ENCODE measurements at regions not wholly inside any gene's neighbourhood (a gene's known extent, or its start where the extent isn't known, plus 50 kb on each side); places are given as distances from the start of the nearest gene placed in this dataset.

DNA sequence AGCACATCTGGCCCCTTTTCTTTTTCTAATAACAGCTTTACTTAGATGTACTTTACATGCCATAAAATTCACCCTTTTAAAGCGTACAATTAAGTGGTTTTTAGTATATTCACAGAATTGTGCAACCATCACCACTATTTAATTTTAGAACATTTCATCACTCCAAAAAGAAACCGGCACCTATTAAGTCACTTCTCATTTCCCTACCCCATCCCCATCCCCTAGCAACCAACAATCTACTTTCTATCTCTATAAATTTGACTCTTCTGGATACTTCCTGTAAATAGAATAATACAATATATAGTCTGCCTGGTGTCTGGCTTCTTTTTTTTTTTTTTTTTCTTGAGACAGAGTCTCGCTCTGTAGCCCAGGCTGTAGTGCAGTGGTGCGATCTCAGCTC lies 59.5 kb upstream of the ENAH start:
- Histone ChIP-seq H3K36me3 (replicated peaks in 1 of 2) (no peaks in the 10 kb centered on the region), H3K27me3 (no peaks in the 10 kb centered on the region), H3K4me3 (no peak overlapping the region), H3K4me1 (replicated peaks in 1 of 2) (no peaks in the 10 kb centered on the region), H3K27ac (no peak overlapping the region), H3K9me3 (replicated peaks in 1 of 3) (no peaks in the 10 kb centered on the region)
- intact Hi-C loops (cut with DNase I) = no loop called here
- TF ChIP-seq, protein P1, sequence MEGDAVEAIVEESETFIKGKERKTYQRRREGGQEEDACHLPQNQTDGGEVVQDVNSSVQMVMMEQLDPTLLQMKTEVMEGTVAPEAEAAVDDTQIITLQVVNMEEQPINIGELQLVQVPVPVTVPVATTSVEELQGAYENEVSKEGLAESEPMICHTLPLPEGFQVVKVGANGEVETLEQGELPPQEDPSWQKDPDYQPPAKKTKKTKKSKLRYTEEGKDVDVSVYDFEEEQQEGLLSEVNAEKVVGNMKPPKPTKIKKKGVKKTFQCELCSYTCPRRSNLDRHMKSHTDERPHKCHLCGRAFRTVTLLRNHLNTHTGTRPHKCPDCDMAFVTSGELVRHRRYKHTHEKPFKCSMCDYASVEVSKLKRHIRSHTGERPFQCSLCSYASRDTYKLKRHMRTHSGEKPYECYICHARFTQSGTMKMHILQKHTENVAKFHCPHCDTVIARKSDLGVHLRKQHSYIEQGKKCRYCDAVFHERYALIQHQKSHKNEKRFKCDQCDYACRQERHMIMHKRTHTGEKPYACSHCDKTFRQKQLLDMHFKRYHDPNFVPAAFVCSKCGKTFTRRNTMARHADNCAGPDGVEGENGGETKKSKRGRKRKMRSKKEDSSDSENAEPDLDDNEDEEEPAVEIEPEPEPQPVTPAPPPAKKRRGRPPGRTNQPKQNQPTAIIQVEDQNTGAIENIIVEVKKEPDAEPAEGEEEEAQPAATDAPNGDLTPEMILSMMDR (IDR thresholded peaks at IDR 0.05) = no peak
- TF ChIP-seq POLR2A (IDR thresholded peaks at IDR 0.05) = no peak
- WGBS, 4 donors = 77 to 85% (median 82%) methylated on average over 4 of the region's 4 CpGs
- DNase-seq = no peak

DNA sequence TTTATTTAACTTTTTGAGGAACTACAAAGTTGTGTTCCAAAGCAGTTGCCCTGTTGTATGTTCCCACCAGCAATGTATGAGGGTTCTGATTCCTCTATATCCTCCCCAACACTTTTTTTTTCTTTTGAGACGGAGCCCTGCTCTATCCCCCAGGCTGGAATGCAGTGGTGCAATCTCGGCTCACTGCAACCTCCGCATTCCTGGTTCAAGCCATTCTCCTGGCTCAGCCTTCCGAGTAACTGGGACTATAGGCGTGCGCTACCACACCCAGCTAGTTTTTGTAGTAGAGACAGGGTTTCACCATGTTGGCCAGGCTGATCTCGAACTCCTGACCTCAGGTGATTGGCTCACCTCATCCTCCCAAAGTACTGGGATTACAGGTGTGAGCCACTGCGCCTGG lies 60.4 kb upstream of the ENAH start:
- intact Hi-C loops (cut with DNase I) = no loop called here
- H3K4me3 ChIP-seq = no peak overlapping the region
- H3K4me1 ChIP-seq (replicated peaks in 1 of 2) = no peaks in the 10 kb centered on the region
- H3K9me3 ChIP-seq (replicated peaks in 1 of 3) = no peaks in the 10 kb centered on the region
- H3K36me3 ChIP-seq (replicated peaks in 1 of 2) = no peaks in the 10 kb centered on the region
- TF ChIP-seq POLR2A (IDR thresholded peaks at IDR 0.05) = no peak
- TF ChIP-seq, protein P1 (IDR thresholded peaks at IDR 0.05) = no peak
- no peaks in the 10 kb centered on the region for H3K27me3 ChIP-seq
- no peak for DNase-seq
- WGBS, 4 donors = 90 to 94% (median 93%) methylated on average over 6 to 8 of the region's 8 CpGs
- no peak overlapping the region for H3K27ac ChIP-seq

DNA sequence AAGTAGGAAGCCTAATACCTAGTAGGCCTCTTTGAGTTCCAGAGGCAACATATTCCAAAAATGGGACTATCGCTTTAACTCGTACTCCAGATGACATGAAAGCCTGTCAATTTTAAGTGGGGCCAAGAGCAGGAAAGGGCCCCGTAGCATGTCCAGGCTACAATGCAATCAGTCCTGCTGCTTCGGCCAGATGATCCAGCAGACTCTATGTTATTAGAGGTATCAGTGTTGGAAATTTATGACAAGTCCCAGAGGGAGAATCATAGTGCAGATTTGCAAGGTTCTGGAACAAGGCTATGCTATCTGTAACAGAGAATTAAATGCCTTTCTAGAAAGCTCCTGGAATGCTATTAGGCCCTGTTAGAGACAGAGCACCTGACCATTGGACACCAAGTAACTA lies 56.7 kb upstream of the SRP9 start:
- intact Hi-C loops (cut with DNase I) = no loop called here
- Histone ChIP-seq H3K27me3 (no peaks in the 10 kb centered on the region), H3K4me3 (no peak overlapping the region), H3K4me1 (replicated peaks in 1 of 2) (no peaks in the 10 kb centered on the region), H3K36me3 (replicated peaks in 1 of 2) (no peaks in the 10 kb centered on the region), H3K9me3 (replicated peaks in 1 of 3) (no peaks in the 10 kb centered on the region), H3K27ac (no peak overlapping the region)
- TF ChIP-seq, protein P1 (IDR thresholded peaks at IDR 0.05) = no peak
- TF ChIP-seq POLR2A (IDR thresholded peaks at IDR 0.05) = no peak
- DNase-seq = no peak
- WGBS, 4 donors = 83 to 93% (median 88%) methylated on average over 4 of the region's 4 CpGs

DNA sequence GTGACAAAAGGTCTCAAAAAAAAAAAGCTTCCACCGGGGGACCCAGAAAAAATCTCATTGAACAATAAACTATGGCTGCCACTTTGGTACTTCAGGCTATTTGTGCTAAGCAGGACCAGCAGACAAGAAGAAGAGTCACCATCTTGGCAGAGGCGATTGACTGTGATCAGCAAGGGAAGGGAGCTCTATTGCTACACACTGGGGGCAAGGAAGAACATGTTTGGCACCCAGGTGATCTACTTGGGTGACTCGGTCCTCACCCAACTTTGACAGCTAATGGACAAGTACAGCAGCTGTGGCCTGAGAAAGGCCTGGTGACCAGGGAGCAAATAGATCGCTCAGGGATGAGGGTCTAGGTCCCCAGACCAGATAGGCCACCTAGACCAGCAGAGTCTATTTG lies 53.4 kb upstream of the SRP9 start:
- Histone ChIP-seq H3K4me1 (replicated peaks in 1 of 2) (no peaks in the 10 kb centered on the region), H3K4me3 (no peak overlapping the region), H3K9me3 (replicated peaks in 1 of 3) (no peaks in the 10 kb centered on the region), H3K27me3 (no peaks in the 10 kb centered on the region), H3K27ac (no peak overlapping the region), H3K36me3 (replicated peaks in 1 of 2) (no peaks in the 10 kb centered on the region)
- whole genome bisulfite sequencing, 4 donors = 84 to 92% (median 88%) methylated on average over 4 of the region's 4 CpGs
- intact Hi-C loops (cut with DNase I) = no loop called here
- DNase-seq = no peak
- no peak for TF ChIP-seq POLR2A (IDR thresholded peaks at IDR 0.05)
